HK-2 (cell line): ENCODE measurements at regions not wholly inside any gene's neighbourhood (a gene's known extent, or its start where the extent isn't known, plus 50 kb on each side); places are given as distances from the start of the nearest gene placed in this dataset.

Experiments
- DNase-seq: peaks from one replicate; pipeline ENCODE4 v3.0.0-alpha.2; 2018; ENCODE audit not compliant: unreplicated experiment

DNA sequence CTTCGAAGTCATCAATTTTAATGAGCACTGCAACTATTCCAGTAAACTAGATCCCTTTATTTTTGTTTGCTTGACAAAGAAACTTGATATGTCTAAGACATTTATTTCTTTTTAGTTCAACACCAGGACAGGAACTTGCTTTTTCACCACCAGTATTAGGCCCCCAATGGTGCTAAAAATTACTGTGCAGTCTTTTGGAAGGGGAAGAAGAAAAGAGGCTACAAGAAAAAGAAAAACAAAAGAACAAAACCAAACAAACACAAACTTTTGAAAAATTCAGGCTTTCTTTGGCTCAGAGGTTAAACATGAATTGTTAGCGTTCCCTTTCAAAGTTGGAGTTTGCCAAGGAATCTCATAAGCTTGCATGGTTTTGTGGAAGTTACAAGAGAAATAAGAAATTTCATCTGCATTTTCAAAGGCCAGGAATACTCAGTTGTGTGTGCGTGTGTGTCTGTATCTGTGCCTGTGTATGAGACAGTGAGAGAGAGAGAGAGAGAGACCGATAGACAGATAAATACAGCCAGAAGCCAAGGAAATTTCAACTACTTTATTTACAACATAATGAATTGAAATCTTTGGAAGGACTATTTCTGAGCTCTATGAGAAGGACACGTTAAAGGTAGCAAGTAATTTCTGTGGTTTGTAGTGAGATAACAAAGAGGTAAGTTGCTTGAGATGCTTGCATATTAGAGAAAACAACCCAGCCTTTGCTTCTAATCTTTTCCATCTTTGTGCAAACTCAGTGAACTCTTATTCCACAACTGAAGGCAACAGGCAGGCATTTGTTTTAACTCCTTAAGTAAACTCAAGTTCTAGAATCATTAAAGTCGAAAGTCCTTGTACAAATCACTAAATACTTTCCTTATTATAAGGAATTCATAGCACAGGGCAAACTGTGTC is 171.0 kb upstream of the CITED2 start:
- no peak for DNase-seq

- DNase-seq, result no peak
Observed at GRCh38 chr6:139544701-139545057, 170.2 kb upstream of the CITED2 start.

DNA sequence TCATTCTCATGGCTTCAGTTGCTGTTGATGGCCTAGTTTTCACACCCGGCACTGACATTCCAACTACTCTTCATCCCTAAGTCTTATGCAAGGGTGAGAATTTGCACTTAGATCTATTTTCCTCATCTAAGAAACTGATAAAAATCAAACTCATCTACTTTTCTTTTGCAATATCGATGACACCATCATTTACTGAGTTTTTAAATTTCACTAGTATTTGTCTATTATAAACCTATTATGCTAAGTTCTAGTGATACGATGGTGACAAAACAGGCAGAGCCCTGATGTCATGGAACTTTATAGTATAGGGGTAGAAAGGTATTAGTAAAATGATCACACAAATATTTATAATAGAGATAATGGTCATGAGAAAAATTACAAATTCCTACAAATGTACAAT is 167.9 kb upstream of the CITED2 start:
- no peak for DNase-seq

- no peak for DNase-seq
Observed at GRCh38 chr6:139540894-139541293, 166.4 kb upstream of the CITED2 start.

- DNase-seq, result peak; percentile 55
Observed at GRCh38 chr6:139540276-139540675, 165.8 kb upstream of the CITED2 start.

DNA sequence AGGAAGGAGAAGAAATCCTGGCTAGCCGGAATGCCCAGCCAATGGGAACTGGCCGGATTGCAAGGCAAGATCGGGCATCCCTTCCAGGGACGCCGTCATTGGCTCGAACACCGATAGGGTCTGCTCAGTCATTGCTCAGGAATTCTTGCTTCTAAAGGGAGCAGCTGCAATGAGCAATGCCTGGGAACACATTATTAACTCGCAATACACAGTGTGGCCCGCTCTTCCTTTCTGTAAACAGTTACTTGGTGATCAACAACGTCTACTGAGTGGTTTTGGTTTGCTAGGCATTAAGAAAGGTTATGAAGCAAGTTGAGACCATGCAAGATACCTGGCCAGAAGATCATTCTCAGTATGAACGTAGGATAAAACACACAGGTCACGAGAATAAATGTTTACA is 165.4 kb upstream of the CITED2 start:
- peak; percentile 90 for DNase-seq

GRCh38 chr6:139538366-139538765 is 163.9 kb upstream of the CITED2 start:
- DNase-seq, result no peak

- DNase-seq, result no peak
Observed at GRCh38 chr6:139536751-139537617, 162.5 kb upstream of the CITED2 start.

GRCh38 chr6:139534472-139535115 is 160.1 kb upstream of the CITED2 start:
- DNase-seq, result no peak

DNA sequence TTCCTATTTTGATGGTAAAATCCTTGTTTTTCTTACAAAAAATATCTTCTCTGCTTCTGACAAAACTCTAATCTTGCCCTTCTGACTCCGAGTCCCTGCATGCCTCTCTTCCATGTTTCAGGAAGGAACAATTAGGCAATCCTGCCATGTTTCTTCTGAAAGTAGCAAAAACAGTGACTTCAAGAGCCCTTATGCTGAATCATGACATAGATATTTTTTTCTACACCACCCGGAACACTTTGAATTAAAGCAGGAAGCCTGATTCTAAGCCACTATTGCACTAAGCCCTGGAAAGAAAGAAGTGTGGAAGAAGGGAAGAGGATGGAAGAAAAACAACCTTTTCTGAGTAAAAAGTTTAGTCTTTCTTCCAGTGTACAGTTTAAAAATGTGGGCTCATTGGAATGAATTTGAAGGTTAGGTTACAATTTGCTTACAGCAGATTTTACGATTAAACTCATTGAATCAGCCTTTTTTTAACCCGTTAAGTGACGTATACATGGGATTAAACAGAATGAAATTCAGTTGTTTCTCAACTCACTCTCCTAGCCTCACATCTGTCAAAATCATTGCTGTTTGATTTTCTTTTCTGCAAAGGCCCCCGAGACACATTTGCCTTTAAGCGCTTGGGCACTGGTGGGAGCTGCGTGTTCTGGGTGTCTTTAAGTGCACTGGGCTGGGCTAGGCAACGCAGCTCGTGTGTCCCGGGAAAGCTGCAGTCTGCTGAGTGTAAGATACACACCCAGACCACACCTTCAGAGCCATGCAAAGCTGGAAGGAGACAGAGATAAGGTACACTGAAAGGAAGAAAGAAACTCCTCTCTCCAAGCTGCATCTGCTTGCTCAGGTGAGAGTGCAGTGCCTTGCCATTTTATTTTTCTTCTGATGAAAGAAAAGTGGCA is 159.4 kb upstream of the CITED2 start:
- DNase-seq, result no peak

GRCh38 chr6:139533171-139533570 is 158.7 kb upstream of the CITED2 start:
- DNase-seq, result no peak

DNA sequence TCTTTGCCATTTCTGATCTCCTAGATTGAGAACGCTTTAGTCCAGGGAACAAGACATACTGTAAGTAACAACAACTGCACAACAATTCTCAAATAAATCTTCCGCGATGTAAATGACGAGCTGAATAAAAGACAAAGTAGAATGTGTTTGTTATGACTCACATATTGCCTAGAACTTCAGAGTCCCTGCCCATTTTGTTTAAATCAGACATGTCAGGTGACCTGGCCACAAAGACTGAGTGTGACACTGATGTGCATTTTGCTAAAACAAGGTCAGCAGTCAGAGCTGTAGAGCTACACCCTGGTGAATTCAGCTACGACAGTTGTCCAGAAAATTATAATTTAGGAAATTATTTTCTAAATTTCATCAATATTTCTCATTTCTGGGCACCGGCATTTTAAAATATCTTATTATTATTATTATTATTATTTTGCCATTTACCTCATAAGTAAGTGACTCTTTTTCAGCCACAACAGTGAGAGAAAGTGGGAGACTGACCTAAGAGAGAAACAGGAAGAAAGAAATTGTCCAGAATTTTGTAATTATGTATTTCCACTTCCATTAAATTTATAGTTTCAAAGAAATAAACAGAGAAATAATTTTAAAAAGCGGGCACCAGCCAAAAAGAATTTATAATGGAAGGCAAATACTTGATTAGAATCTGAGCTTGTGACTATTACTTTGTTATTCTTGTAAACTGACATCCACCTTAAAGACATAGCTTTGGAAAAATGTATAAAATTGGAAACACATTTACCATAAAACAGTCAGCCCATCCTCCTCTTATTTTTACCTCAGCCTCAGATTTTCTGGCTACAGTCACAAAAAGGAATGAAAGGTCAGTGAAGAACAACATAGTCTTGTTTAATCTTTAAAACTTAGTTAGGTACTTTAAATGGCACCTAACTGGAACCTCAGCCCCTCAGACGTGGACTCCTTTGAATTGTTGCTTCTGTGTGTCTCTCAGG is 157.0 kb upstream of the CITED2 start:
- no peak for DNase-seq

GRCh38 chr6:139530561-139530960 is 156.1 kb upstream of the CITED2 start:
- no peak for DNase-seq

DNA sequence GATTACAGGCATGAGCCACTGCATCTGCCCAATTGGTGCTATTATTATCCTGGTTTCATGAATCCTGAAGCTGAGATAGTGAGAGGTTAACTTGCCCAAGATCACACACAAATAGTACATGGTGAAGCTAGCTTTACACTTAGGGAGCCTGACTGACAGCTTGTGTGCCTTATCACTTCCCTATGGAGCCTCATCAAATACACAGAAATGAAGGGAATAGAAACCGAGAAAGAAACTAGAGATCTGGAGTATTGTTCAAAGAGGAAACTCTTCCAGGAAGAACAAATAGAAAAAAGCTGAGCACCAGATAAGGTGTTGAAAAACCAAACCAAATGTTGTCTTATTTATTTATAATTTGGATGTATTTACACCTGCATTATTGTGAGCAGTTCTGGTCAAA is 155.0 kb upstream of the CITED2 start:
- DNase-seq, result no peak

DNA sequence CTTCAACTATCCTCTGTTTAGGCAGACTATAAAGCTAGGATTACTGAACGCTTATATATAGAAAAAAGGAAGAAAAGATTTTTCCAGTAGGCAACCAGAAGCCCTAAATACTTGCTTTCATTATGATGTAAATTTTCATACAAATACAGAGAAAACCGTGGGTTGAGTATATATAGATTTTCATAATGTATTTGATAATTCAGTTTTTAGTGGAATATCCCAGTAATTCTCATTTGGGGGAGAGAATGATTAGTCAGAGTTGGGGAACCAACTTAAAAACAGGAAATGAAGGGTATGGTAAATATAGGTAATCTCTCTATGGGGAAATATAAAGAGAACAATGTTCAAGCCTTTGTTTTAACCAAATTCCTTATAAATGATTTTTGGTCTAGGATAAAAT is 154.0 kb upstream of the CITED2 start:
- DNase-seq, result no peak

DNA sequence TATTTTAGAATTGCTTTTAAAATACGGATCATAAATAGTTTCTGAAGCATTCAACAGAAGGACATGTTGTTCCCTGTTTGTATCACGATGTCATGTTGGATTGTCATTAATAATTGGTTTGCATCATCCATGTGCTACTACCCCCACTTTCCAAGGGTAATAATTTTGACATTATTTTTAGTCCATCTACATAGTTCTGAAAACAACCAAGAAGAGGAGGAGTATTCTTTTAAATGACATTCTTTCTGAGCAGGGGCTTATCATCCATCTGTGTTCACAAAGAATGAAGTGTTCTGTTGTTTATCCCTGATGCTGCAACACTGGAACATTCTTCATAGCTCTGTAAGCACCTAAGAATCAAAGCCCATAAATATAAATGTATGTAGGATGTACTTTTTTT is 151.0 kb upstream of the CITED2 start:
- no peak for DNase-seq

GRCh38 chr6:139523986-139524385 is 149.5 kb upstream of the CITED2 start:
- no peak for DNase-seq

DNA sequence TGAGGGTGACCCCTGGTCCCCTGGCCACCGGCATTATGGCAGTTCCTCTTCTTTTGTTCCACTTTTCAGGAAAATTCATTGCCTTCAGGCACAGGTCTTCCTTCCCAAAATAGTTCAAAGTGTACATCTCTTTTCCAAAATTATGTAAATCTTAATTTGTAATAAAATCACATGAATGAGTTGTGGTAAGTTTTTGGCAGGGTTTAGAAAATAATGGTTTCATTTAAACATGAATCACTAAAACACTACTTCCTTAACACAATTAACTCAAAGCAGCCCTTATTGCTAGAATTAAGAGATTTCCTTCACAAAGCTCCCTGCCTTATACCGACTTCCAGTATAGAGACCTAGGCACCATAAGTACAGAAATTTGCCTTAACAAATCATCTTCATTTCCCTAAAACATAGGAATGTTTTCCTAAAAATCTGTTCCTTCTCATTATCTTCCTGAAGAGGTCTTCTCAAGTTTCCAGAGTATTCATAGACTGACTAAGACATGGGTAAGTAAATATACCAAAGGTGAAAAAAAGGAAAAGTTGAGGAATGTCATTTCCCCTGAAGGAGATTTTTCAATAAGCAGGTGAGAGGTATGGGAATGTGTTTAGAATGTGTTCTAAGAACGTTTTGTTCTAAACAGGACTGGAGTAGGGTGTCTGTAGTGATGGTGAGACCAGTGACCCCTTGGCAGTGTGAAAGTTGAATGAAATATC is 148.2 kb upstream of the CITED2 start:
- DNase-seq, result no peak

DNA sequence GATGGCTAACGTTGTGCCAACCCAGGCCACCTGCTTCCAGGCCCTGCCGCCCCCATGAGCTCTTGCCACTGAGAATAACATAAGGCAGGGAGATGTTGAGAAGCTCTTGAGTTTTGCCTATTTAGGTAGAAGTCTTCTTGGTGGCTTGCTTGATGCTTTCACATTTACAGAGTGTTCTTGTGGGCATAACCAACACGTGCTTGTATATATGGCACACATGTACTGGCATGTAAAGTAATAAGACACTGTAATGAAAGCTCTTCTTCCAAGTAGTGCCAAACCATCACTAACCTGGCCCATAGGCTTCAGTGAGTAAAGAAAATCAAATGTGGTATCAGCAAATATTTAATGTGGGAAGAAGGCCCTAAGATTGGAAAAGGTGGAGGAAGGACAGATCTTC is 146.9 kb upstream of the CITED2 start:
- no peak for DNase-seq

DNA sequence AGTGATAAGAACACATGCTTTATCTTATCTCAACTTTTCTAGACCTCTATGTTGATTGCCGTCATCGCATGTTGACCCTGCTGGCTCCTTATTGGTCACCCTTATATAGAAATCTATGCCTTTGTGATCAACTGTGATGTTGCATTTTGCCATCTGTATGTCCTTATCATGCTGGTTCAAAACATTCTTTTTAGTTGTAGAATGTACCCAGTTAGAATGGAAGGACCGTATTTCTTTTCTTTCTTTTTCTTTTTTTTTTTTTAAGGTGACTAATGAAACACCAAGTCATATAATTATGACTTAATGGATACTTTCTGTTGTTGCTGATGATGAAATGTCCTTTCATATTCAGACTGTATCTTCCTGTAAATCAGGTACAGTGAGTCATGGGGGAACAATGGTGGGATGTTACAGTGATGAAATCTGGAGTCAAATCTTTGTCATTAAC is 145.9 kb upstream of the CITED2 start:
- no peak for DNase-seq
